Body of pancreas (tissue), 4 donors: ENCODE measurements at regions not wholly inside any gene's neighbourhood (a gene's known extent, or its start where the extent isn't known, plus 50 kb on each side); places are given as distances from the start of the nearest gene placed in this dataset.

ENCODE experiments used
- CTCF ChIP-seq, 7 experiments: fragments of 450-650 bp in 4 of 7; fragments of 200-600 bp in 3 of 7; sonication (generic) in 3 of 7; IDR thresholded peaks; one replicate each; pipeline ENCODE4 v1.5.1; 2016 to 2019; ENCODE audit warnings: antibody characterized with exemption in 7 of 7
- POLR2A ChIP-seq, 3 donors: fragments of 450-650 bp; IDR thresholded peaks; one replicate each; pipeline ENCODE4 v1.6.1; 2016; ENCODE audit warnings: antibody characterized with exemption in 3 of 3, mild to moderate bottlenecking in 2 of 3

DNA sequence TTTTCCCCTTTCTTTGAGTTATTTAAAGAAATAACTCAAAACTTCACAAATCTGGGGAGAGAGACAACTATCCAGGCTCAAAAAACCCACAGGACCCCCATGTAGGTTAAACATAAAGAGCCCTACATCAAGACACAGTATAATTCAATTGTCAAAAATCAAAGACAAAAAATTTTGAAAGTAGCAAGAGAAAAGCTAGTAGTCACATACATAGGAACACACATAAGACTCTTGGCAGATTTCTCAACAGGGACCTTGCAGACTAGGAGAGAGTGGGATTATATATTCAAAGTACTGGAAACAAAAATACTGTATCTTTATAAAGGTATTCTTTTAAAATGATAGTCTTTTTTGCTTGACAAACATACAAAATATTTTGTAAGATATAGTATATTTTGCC, 296.9 kb downstream of the OSTF1 start:
- TF ChIP-seq CTCF (IDR thresholded peaks at IDR 0.05): no peak
- TF ChIP-seq POLR2A (IDR thresholded peaks at IDR 0.05): no peak
